AG10803 (cell line): ENCODE measurements at regions not wholly inside any gene's neighbourhood (a gene's known extent, or its start where the extent isn't known, plus 50 kb on each side); places are given as distances from the start of the nearest gene placed in this dataset.

Experiments
- DNase-seq: peaks from one replicate; pipeline ENCODE4 v3.0.0; 2010; ENCODE audit warnings: low read depth
- H3K4me3 ChIP-seq: 2 replicates; pipeline ENCODE4 v1.5.1; 2011; ENCODE audit warnings: mild to moderate bottlenecking, low read length, control low read depth
- CTCF ChIP-seq: conservative IDR thresholded peaks from 2 replicates; pipeline ENCODE4 v1.5.1; 2011; ENCODE audit warnings: mild to moderate bottlenecking, low read length, control low read depth, inconsistent platforms

- DNase-seq, result no peak
- no peak for TF ChIP-seq CTCF
- no peak overlapping the region for H3K4me3 ChIP-seq
Observed at GRCh38 chr2:175571078-175571653, 389.7 kb upstream of the ATP5MC3 start.

- H3K4me3 ChIP-seq, result no peak overlapping the region
- DNase-seq, result no peak
- TF ChIP-seq CTCF, result no peak
Observed at GRCh38 chr2:175568109-175568730, 386.7 kb upstream of the ATP5MC3 start.

- H3K4me3 ChIP-seq, result no peak overlapping the region
- TF ChIP-seq CTCF, result no peak
- DNase-seq, result no peak
Observed at GRCh38 chr2:175567435-175568061, 386.0 kb upstream of the ATP5MC3 start.

GRCh38 chr2:175560521-175561169 lies 379.1 kb upstream of the ATP5MC3 start:
- TF ChIP-seq CTCF, result no peak
- no peak for DNase-seq
- H3K4me3 ChIP-seq, result no peak overlapping the region

- H3K4me3 ChIP-seq, result no peak overlapping the region
- no peak for DNase-seq
- no peak for TF ChIP-seq CTCF
Observed at GRCh38 chr2:175559613-175560012, 378.1 kb upstream of the ATP5MC3 start.

- no peak for DNase-seq
- no peak for TF ChIP-seq CTCF
Observed at GRCh38 chr2:175557810-175558377, 376.4 kb upstream of the ATP5MC3 start.

More at GRCh38 chr2:175557810-175558377, 376.4 kb upstream of the ATP5MC3 start:
- H3K4me3 ChIP-seq, result no peak overlapping the region
